ENCODE measurements at regions not wholly inside any gene's neighbourhood (a gene's known extent, or its start where the extent isn't known, plus 50 kb on each side); places are given as distances from the start of the nearest gene placed in this dataset.

DNA sequence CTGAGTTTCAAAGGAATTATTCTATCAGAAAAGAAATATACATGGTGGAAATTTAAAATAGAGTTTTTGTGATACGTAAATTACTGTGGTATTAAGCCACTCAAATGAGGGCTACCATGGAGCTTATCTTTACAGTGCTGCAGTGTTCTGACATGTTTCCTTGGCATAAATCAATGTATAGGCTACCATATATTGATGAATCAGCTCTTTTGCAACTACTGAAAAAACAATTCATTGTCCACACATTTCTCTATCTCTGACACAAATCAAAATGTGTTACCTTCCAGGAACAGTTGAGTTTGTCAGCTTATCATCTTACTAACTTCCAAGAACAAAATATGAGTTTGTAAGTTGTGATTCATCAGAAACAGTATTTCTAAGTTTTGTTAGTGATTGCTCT lies 140.3 kb upstream of the CDH18 start:
- ChIA-PET POLR2A (no interaction called here), CTCF (no interaction called here)
- ATAC-seq (no peak), DNase-seq (ENCODE audit: low spot score) (no peak)
- H3K36me3 Mint-ChIP-seq = no peaks in the 10 kb centered on the region
- H3K4me3 Mint-ChIP-seq = no peak overlapping the region
- TF ChIP-seq ZBTB21 (CRISPR knock-in tag; IDR thresholded peaks at IDR 0.05; ENCODE audit: borderline replicate concordance) = no peak
- TF ChIP-seq ZNF416 (CRISPR knock-in tag; IDR thresholded peaks at IDR 0.05) = no peak
- TF ChIP-seq, protein P1, sequence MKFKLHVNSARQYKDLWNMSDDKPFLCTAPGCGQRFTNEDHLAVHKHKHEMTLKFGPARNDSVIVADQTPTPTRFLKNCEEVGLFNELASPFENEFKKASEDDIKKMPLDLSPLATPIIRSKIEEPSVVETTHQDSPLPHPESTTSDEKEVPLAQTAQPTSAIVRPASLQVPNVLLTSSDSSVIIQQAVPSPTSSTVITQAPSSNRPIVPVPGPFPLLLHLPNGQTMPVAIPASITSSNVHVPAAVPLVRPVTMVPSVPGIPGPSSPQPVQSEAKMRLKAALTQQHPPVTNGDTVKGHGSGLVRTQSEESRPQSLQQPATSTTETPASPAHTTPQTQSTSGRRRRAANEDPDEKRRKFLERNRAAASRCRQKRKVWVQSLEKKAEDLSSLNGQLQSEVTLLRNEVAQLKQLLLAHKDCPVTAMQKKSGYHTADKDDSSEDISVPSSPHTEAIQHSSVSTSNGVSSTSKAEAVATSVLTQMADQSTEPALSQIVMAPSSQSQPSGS (CRISPR knock-in tag; IDR thresholded peaks at IDR 0.05; ENCODE audit: borderline replicate concordance, low read depth) = no peak
- no peak for TF ChIP-seq CREM (CRISPR knock-in tag; IDR thresholded peaks at IDR 0.05)
- no peak for TF ChIP-seq SOX15 (CRISPR knock-in tag; IDR thresholded peaks at IDR 0.05)
- H3K4me1 Mint-ChIP-seq = no peaks in the 10 kb centered on the region
- H3K9me3 Mint-ChIP-seq = no peaks in the 10 kb centered on the region
- H3K27me3 Mint-ChIP-seq (ENCODE audit: low read depth) = no peaks in the 10 kb centered on the region
- no peak overlapping the region for H3K27ac Mint-ChIP-seq

DNA sequence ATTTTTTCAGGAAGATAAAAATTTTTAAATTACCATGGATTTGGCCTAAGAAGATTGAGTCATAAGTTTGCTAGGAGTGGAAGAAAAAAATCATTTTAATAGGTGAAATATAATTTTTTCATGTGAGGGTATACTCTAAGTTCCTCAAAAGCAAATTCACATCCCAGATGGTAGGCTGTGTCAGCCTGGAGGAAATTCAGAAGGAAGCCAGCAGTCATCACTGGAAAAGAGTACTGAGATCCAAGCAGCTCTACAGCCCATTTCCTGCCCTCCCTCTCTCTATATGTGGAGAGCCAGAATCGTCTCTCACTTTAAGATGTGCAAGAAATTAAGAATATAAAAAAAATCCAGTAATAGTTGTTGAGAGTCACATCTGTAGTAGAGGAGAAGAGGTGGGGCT lies 126.5 kb upstream of the CDH18 start:
- ChIA-PET CTCF (no interaction called here), POLR2A (no interaction called here)
- no peak overlapping the region for H3K27ac Mint-ChIP-seq
- no peaks in the 10 kb centered on the region for H3K9me3 Mint-ChIP-seq
- TF ChIP-seq TP53 (CRISPR knock-in tag; IDR thresholded peaks at IDR 0.05) (no peak), OVOL2 (CRISPR knock-in tag; IDR thresholded peaks at IDR 0.05; ENCODE audit: borderline replicate concordance) (no peak), E2F4 (CRISPR knock-in tag; IDR thresholded peaks at IDR 0.05; ENCODE audit: borderline replicate concordance, low read depth) (no peak), HMGXB4 (CRISPR knock-in tag; IDR thresholded peaks at IDR 0.05) (no peak), TEAD4 (CRISPR knock-in tag; IDR thresholded peaks at IDR 0.05) (no peak), ZNF138 (CRISPR knock-in tag; conservative IDR thresholded peaks at IDR 0.05) (no peak), ZNF317 (CRISPR knock-in tag; IDR thresholded peaks at IDR 0.05; ENCODE audit: borderline replicate concordance, low read depth) (no peak), CREM (CRISPR knock-in tag; IDR thresholded peaks at IDR 0.05) (no peak), ZNF281 (CRISPR knock-in tag; IDR thresholded peaks at IDR 0.05) (no peak), NFATC4 (CRISPR knock-in tag; IDR thresholded peaks at IDR 0.05) (no peak), ZNF263 (CRISPR knock-in tag; IDR thresholded peaks at IDR 0.05; ENCODE audit: low read depth) (no peak), ESRRA (CRISPR knock-in tag; IDR thresholded peaks at IDR 0.05; ENCODE audit: borderline replicate concordance) (no peak), AR (CRISPR knock-in tag; IDR thresholded peaks at IDR 0.05) (no peak), GABPB1 (CRISPR knock-in tag; IDR thresholded peaks at IDR 0.05) (no peak), ZNF425 (CRISPR knock-in tag; conservative IDR thresholded peaks at IDR 0.05) (no peak)
- TF ChIP-seq, protein P1 (CRISPR knock-in tag; IDR thresholded peaks at IDR 0.05; ENCODE audit: borderline replicate concordance, low read depth) = no peak
- TF ChIP-seq, protein P2, sequence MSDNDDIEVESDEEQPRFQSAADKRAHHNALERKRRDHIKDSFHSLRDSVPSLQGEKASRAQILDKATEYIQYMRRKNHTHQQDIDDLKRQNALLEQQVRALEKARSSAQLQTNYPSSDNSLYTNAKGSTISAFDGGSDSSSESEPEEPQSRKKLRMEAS (CRISPR knock-in tag; IDR thresholded peaks at IDR 0.05) = no peak
- no peaks in the 10 kb centered on the region for H3K27me3 Mint-ChIP-seq (ENCODE audit: low read depth)
- H3K36me3 Mint-ChIP-seq = no peaks in the 10 kb centered on the region
- peaks cover 6% of the 10 kb centered on the region for H3K4me1 Mint-ChIP-seq
- H3K4me3 Mint-ChIP-seq = no peak overlapping the region
- ATAC-seq = no peak
- DNase-seq (ENCODE audit: low spot score) = no peak
